Esophagus muscularis mucosa (tissue), 4 donors: ENCODE measurements at regions not wholly inside any gene's neighbourhood (a gene's known extent, or its start where the extent isn't known, plus 50 kb on each side); places are given as distances from the start of the nearest gene placed in this dataset.

Experiments used
- EP300 ChIP-seq: sonication (generic); formaldehyde crosslinking; IDR thresholded peaks from one replicate; pipeline ENCODE4 v1.6.1; 2017; ENCODE audit warnings: antibody characterized with exemption
- POLR2A ChIP-seq: fragments of 450-650 bp; IDR thresholded peaks from one replicate; pipeline ENCODE4 v1.6.1; 2017; ENCODE audit warnings: antibody characterized with exemption, moderate library complexity, mild to moderate bottlenecking, low read depth
- POLR2AphosphoS5 ChIP-seq, 2 donors: sonication (generic); formaldehyde crosslinking; IDR thresholded peaks; one replicate each; pipeline ENCODE4 v1.6.1; 2017; ENCODE audit warnings: antibody characterized with exemption in 2 of 2
- TF ChIP-seq, protein P1 (sequence below), 3 experiments: fragments of 200-600 bp in 2 of 3; fragments of 450-650 bp in 1 of 3; sonication (generic) in 2 of 3; IDR thresholded peaks; one replicate each; pipeline ENCODE4 v1.5.1; 2017 to 2019; ENCODE audit warnings: antibody characterized with exemption in 3 of 3, mild to moderate bottlenecking in 2 of 3, moderate library complexity in 1 of 3

DNA sequence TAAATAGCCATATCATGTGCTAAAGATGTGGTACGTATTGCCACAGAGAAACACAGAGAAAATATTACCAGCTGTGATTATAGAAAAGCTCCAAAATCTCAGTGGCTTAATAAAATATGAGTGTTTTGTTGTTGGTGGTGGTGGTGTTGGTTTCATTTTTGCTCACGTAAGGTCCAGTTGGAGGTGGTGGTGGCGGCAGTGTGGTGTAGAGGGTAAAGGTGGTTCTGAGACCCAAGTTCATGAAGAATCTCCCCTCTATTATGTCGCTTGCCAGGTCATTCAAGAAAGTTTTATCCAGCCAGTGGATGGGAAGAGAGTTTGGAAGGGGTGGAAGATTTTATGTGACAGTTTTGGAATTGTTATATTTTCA is 217.6 kb upstream of the SAMSN1 start:
- TF ChIP-seq, protein P1, sequence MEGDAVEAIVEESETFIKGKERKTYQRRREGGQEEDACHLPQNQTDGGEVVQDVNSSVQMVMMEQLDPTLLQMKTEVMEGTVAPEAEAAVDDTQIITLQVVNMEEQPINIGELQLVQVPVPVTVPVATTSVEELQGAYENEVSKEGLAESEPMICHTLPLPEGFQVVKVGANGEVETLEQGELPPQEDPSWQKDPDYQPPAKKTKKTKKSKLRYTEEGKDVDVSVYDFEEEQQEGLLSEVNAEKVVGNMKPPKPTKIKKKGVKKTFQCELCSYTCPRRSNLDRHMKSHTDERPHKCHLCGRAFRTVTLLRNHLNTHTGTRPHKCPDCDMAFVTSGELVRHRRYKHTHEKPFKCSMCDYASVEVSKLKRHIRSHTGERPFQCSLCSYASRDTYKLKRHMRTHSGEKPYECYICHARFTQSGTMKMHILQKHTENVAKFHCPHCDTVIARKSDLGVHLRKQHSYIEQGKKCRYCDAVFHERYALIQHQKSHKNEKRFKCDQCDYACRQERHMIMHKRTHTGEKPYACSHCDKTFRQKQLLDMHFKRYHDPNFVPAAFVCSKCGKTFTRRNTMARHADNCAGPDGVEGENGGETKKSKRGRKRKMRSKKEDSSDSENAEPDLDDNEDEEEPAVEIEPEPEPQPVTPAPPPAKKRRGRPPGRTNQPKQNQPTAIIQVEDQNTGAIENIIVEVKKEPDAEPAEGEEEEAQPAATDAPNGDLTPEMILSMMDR (IDR thresholded peaks at IDR 0.05) = no peak
- no peak for TF ChIP-seq POLR2AphosphoS5 (IDR thresholded peaks at IDR 0.05)
- no peak for TF ChIP-seq POLR2A
- no peak for TF ChIP-seq EP300
